NCI-H446 treated with DMSO at 0.1 percent for 48 hours (cell line): ENCODE measurements at regions not wholly inside any gene's neighbourhood (a gene's known extent, or its start where the extent isn't known, plus 50 kb on each side); places are given as distances from the start of the nearest gene placed in this dataset.
A peak's percentile ranks its signal among the peaks of the same experiment; 100 is the strongest.
"Not testable (repeated sequence)": the region's sequence is repeated elsewhere in the genome, so short reads cannot be mapped to it uniquely, and the experiment has no call there.

ENCODE experiments used
- DNase-seq: peaks from one replicate; lab custom pipeline; 2025; lab: John Stamatoyannopoulos, UW

DNA sequence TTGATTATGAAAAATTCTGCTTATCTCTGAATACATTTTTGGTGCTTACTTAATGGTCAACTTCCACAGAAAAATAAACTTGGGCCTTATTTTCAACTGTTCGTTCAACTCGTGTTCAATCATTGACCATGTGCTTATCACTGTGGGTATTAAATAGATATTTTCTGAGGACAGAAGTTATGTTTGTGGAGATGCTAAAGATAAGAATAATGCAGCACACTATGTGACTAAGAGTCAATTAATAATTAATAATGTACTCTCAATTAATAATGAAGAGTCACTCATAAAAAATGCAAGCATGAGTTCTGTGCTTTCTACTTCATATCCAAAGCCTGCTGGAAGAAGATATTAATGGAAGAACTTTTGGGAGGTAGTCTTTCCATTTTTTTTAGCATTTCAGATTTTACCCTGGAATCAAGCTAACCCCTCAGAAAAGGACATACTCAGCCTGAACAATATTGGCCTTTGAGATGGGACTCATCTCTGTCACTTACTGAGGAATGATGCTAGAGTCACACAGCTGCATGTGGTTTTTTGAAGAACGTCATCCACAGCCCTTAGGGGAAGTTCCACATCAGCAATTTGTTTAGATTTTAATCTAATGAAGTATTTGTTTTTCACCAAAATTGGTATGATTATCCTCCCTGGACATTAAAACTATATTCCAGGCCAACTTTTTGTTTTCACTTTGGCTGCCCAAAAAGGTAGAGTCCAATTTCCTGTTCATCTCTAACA, 191.9 kb upstream of the CRIM1 start:
- DNase-seq, result no peak

- DNase-seq, result not testable (repeated sequence)
Measured at GRCh38 chr2:36157093-36157492, 198.5 kb upstream of the CRIM1 start.

DNA sequence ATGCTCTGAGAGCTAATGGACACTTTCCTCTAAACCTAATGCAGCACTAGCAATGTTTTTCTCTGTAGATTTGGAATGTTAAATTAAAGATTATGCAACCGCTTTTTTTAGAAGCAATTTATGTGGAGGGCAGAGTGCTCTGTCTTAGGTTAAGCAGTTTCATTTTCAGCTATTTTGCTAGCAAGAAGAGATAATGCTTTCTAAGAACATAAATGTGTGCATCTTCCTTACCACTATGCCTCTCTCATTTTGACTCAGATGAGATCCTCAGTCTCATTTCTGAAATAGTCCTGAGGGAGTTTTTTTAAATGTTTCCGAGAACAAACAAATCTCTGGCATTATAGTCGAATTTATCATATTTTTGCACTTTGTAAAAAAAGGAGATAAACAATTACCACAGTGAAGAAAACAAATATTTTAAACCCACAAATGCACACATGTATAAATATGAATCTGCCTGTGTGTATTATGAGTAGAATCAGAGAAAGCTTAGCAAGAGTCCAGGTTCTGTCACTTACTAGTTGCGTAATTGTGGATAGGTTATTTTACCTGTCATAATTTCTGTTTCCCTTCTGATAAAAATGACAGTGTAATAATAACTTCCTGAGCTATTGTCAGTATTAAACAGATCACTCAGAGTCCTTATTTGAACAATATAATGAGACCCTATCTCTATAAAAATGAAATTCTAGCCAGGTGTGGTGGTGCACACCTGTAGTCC, 207.7 kb upstream of the CRIM1 start:
- DNase-seq, result no peak

GRCh38 chr2:36146765-36147164, 208.8 kb upstream of the CRIM1 start:
- no peak for DNase-seq

- no peak for DNase-seq
Measured at GRCh38 chr2:36140391-36140790, 215.2 kb upstream of the CRIM1 start.

GRCh38 chr2:36137612-36138011, 218.0 kb upstream of the CRIM1 start:
- DNase-seq, result no peak

GRCh38 chr2:36134281-36134680, 221.3 kb upstream of the CRIM1 start:
- no peak for DNase-seq

GRCh38 chr2:36128359-36128758, 227.2 kb upstream of the CRIM1 start:
- DNase-seq, result no peak

DNA sequence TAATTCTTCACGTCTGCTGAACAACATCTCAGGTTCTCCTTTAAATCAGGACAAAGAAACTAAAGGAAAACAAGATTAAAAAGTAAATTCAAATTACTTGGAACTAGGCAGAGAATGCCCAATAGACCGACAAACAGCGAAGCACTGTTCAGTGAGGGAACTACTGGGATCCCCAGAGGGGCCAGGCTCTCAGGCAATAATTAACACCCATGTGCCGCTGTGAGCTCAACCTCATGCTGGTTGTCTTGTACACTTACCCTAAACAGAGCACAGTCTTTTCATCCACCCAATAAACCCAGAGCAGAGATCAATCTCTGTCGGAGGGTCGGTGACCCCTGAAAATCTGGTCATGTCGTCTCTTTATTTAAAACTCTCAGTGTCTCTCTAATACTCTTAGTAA, 229.9 kb upstream of the CRIM1 start:
- no peak for DNase-seq

- DNase-seq, result no peak
Measured at GRCh38 chr2:36123995-36124394, 231.6 kb upstream of the CRIM1 start.

DNA sequence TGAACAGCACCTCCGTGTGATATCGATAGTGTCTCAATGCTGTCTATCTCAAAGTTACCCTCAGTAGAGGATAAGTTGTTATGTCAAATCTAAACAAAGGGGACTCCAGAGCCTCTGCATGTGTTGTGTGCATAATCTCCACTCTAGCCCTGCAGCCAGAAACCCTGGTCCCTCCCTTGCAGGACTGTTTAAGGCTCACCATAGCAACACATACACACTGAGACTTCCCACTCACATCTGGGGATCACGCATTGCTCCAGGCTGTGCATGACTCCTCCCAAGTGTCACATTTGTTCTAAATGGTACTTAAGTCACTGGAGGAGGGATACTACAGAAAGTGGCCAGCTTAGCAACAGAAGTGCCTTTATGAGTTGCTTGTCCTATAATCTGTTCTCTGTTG, 258.6 kb upstream of the CRIM1 start:
- DNase-seq, result no peak

DNA sequence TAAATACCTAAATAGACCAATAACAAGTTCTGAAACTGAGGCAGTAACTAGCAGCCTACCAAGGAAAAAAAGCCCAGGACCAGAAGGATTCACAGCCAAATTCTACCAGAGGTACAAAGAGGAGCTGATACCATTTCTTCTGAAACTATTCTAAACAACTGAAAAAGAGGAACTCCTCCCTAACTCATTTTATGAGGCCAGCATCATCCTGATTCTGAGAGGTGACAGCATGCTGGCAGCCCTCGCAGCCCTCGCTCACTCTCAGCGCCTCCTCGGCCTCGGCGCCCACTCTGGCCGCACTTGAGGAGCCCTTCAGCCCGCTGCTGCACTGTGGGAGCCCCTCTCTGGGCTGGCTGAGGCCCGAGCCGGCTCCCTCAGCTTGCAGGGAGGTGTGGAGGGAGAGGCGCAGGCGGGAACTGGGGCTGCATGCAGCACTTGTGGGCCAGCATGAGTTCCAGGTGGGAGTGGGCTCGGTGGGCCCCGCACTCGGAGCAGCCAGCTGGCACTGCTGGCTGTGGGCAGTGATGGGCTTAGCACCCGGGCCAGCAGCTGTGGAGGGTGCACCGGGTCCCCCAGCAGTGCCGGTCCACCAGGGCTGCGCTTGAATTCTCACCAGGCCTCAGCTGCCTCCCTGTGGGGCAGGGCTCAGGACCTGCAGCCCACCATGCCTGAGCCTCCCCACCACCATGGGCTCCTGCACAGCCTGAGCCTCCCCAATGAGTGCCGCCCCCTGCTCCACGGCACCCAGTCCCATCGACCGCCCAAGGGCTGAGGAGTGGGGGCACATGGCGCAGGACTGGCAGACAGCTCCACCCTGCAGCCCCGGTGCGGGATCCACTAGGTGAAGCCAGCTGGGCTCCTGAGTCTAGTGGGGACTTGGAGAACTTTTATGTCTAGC, 263.5 kb upstream of the CRIM1 start:
- not testable (repeated sequence) for DNase-seq

- no peak for DNase-seq
Measured at GRCh38 chr2:36088716-36089328, 266.8 kb upstream of the CRIM1 start.

GRCh38 chr2:36087344-36087743, 268.2 kb upstream of the CRIM1 start:
- no peak for DNase-seq

DNA sequence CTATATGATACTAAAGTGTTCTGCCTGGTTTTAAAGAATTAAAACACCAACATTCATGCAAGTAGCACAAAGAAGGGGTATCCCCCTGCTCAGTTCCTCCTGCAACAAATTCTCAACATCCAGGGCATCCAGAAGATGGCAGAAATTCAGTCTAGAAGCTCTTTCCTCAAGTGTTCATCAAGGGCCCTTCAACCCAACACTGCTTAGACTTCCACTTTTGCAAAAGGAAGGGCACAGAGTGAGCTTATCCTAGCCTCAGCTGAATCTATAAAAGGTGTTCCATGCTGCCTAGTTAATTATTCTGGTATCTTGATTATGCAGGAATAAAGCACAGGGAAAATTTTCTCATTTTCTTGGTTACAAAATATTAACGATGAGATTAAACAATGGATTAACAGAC, 275.8 kb upstream of the CRIM1 start:
- DNase-seq, result no peak

GRCh38 chr2:36074008-36074407, 281.6 kb upstream of the CRIM1 start:
- DNase-seq, result no peak

DNA sequence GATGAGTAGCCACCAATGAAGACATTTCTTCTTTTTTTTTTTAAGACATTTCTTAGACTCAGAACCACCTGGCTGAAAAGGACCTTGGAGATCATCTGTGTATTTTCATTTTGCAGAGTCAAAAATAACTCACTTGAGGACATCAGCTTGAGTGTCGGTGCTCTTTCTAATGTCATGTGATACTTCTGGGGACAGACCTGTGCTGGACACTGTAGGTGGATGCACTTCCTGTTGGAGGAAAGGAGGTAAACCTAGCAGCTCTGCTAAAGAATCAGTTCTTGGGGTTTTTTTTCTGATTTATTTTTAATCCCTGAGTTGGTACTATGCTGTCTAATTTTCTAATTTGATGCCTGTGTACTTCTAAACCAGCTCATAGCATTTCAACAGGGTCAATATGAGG, 283.9 kb upstream of the CRIM1 start:
- no peak for DNase-seq

- DNase-seq, result no peak
Measured at GRCh38 chr2:36069074-36069473, 286.5 kb upstream of the CRIM1 start.

DNA sequence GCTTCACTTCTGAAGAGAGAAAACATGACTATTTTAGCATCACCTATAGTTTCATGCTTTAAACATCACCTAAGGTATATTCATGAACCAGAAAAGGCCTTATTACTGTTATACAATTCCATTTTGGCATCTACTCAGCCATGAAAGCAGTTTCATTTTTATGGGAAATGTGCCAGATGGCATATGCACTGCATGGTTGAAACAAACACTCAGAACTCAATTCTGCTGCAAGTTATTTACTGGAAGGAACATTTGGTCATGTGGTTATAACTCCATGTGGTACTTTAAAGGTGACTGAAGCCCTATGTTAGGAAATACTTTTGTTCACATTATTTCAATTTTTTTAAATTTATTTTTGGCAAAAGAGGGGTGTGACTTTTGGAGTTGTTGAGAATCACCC, 287.5 kb upstream of the CRIM1 start:
- DNase-seq, result peak; percentile 12

GRCh38 chr2:36060133-36060532, 295.4 kb upstream of the CRIM1 start:
- no peak for DNase-seq

DNA sequence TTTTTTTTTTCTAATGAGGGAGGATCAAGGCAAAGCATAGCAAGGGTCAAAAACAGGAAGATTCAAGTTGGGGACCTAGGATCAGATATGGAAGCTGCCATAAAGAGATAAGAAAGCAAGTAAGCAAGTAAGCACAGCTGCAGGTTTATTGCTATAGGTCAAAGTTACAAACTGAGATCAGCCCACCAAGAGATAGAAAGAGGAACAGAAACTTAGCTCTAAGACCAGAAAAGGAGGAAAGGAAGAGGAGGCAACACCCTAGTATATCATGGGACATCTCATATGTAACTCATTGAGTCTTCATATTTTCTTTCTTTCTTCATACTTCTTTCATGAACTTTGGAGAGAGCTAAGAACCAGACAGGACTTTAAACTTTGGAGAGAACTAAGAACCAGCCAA, 295.9 kb upstream of the CRIM1 start:
- DNase-seq, result no peak

DNA sequence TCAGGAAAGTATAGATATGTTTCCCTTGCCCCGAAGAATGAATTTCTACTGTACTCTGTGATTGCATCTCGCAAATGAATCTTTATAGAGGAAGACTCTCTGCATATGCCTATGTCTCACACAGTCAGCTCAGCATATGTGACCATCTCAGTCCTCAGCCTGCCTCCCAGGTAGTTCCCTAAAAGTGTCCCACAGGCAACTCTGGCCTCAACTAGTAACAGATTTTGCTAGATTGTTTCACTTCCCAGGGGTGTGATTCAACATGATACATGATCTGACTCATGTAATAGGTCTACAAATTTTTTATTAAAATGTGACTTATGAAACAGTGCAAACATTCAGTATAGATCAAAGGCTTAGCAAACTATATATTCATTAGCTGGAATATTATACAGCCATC, 296.6 kb upstream of the CRIM1 start:
- no peak for DNase-seq
